IgD-negative memory B cell (primary cell): ENCODE measurements at regions not wholly inside any gene's neighbourhood (a gene's known extent, or its start where the extent isn't known, plus 50 kb on each side); places are given as distances from the start of the nearest gene placed in this dataset.
"Not testable (repeated sequence)": the region's sequence is repeated elsewhere in the genome, so short reads cannot be mapped to it uniquely, and the experiment has no call there.

Experiments
- H3K27ac Mint-ChIP-seq, 3 donors: one replicate each; pipeline ENCODE4 v1.8.0; 2020 to 2022; ENCODE audit warnings: mild to moderate bottlenecking in 3 of 3, mixed read lengths in 3 of 3, moderate library complexity in 1 of 3
- H3K27me3 Mint-ChIP-seq: one replicate; pipeline ENCODE4 v1.8.0; 2021; ENCODE audit warnings: mixed read lengths
- H3K36me3 Mint-ChIP-seq: one replicate; pipeline ENCODE4 v1.8.0; 2020; ENCODE audit warnings: mild to moderate bottlenecking, mixed read lengths
- H3K4me1 Mint-ChIP-seq, 3 donors: one replicate each; pipeline ENCODE4 v1.8.0; 2020 to 2022; ENCODE audit warnings: mixed read lengths in 3 of 3, mild to moderate bottlenecking in 1 of 3
- H3K4me3 Mint-ChIP-seq, 4 donors: one replicate each; pipeline ENCODE4 v1.8.0; 2020 to 2022; ENCODE audit warnings: mild to moderate bottlenecking in 4 of 4, mixed read lengths in 4 of 4, moderate library complexity in 3 of 4
- H3K9me3 Mint-ChIP-seq, 3 donors: one replicate each; pipeline ENCODE4 v1.8.0; 2020 to 2021; ENCODE audit warnings: mixed read lengths in 3 of 3, mild to moderate bottlenecking in 1 of 3

GRCh38 chr2:7440977-7441376 is 523.8 kb downstream of the RNF144A start:
- H3K9me3 Mint-ChIP-seq: no peaks in the 10 kb centered on the region
- peaks cover 5% of the 10 kb centered on the region for H3K27me3 Mint-ChIP-seq
- H3K4me1 Mint-ChIP-seq: no peaks in the 10 kb centered on the region
- no peaks in the 10 kb centered on the region for H3K36me3 Mint-ChIP-seq
- H3K27ac Mint-ChIP-seq: no peak overlapping the region
- H3K4me3 Mint-ChIP-seq: no peak overlapping the region

GRCh38 chr2:7441841-7442240 is 524.6 kb downstream of the RNF144A start:
- not testable (repeated sequence) for H3K36me3 Mint-ChIP-seq, H3K9me3 Mint-ChIP-seq, H3K27ac Mint-ChIP-seq, H3K27me3 Mint-ChIP-seq, H3K4me3 Mint-ChIP-seq, H3K4me1 Mint-ChIP-seq

- Mint-ChIP-seq H3K4me1 (no peaks in the 10 kb centered on the region), H3K36me3 (no peaks in the 10 kb centered on the region), H3K27ac (no peak overlapping the region), H3K27me3 (peaks cover 1% of the 10 kb centered on the region), H3K4me3 (no peak overlapping the region), H3K9me3 (no peaks in the 10 kb centered on the region)
Measured at GRCh38 chr2:7444626-7445025, 527.4 kb downstream of the RNF144A start.

- H3K9me3 Mint-ChIP-seq: no peaks in the 10 kb centered on the region
- peak overlapping the region in 1 of 3 donors; percentile 34 for H3K27ac Mint-ChIP-seq
- H3K4me1 Mint-ChIP-seq: no peaks in the 10 kb centered on the region
- H3K36me3 Mint-ChIP-seq: no peaks in the 10 kb centered on the region
- no peaks in the 10 kb centered on the region for H3K27me3 Mint-ChIP-seq
- H3K4me3 Mint-ChIP-seq: no peak overlapping the region
Measured at GRCh38 chr2:7448578-7449264, 531.5 kb downstream of the RNF144A start.

- Mint-ChIP-seq H3K27me3 (no peaks in the 10 kb centered on the region), H3K27ac (no peak overlapping the region), H3K9me3 (no peaks in the 10 kb centered on the region), H3K4me1 (no peaks in the 10 kb centered on the region), H3K4me3 (no peak overlapping the region), H3K36me3 (no peaks in the 10 kb centered on the region)
Measured at GRCh38 chr2:7449298-7449697, 532.1 kb downstream of the RNF144A start.

- H3K4me1 Mint-ChIP-seq: no peaks in the 10 kb centered on the region
Measured at GRCh38 chr2:7450188-7450832, 533.1 kb downstream of the RNF144A start.

GRCh38 chr2:7450833-7451190 is 533.6 kb downstream of the RNF144A start:
- Mint-ChIP-seq H3K27me3 (no peaks in the 10 kb centered on the region), H3K4me1 (no peaks in the 10 kb centered on the region), H3K4me3 (peak overlapping the region in 1 of 4 donors; percentile 34), H3K27ac (no peak overlapping the region), H3K9me3 (no peaks in the 10 kb centered on the region), H3K36me3 (no peaks in the 10 kb centered on the region)

More at GRCh38 chr2:7450188-7450832, 533.1 kb downstream of the RNF144A start:
- no peaks in the 10 kb centered on the region for H3K27me3 Mint-ChIP-seq
- H3K4me3 Mint-ChIP-seq: no peak overlapping the region
- peak overlapping the region in 1 of 3 donors; percentile 82 for H3K27ac Mint-ChIP-seq
- no peaks in the 10 kb centered on the region for H3K36me3 Mint-ChIP-seq
- no peaks in the 10 kb centered on the region for H3K9me3 Mint-ChIP-seq

GRCh38 chr2:7452110-7452876 is 535.1 kb downstream of the RNF144A start:
- no peak overlapping the region for H3K4me3 Mint-ChIP-seq
- H3K27ac Mint-ChIP-seq: peak overlapping the region in 1 of 3 donors; percentile 81
- H3K36me3 Mint-ChIP-seq: no peaks in the 10 kb centered on the region
- H3K27me3 Mint-ChIP-seq: peaks cover 6% of the 10 kb centered on the region
- H3K9me3 Mint-ChIP-seq: no peaks in the 10 kb centered on the region
- H3K4me1 Mint-ChIP-seq: no peaks in the 10 kb centered on the region

- H3K4me1 Mint-ChIP-seq: no peaks in the 10 kb centered on the region
- no peak overlapping the region for H3K27ac Mint-ChIP-seq
- H3K9me3 Mint-ChIP-seq: no peaks in the 10 kb centered on the region
- no peaks in the 10 kb centered on the region for H3K36me3 Mint-ChIP-seq
- no peak overlapping the region for H3K4me3 Mint-ChIP-seq
- H3K27me3 Mint-ChIP-seq: peaks cover 6% of the 10 kb centered on the region
Measured at GRCh38 chr2:7454592-7454991, 537.4 kb downstream of the RNF144A start.

GRCh38 chr2:7456762-7457161 is 539.5 kb downstream of the RNF144A start:
- Mint-ChIP-seq H3K4me1 (no peaks in the 10 kb centered on the region), H3K27me3 (peaks cover 6% of the 10 kb centered on the region), H3K4me3 (no peak overlapping the region), H3K9me3 (peaks cover 0 to under 1% (median 0%) of the 10 kb centered on the region in 3 donors), H3K27ac (no peak overlapping the region), H3K36me3 (no peaks in the 10 kb centered on the region)

GRCh38 chr2:7458066-7458465 is 540.9 kb downstream of the RNF144A start:
- H3K4me1 Mint-ChIP-seq: no peaks in the 10 kb centered on the region
- H3K9me3 Mint-ChIP-seq: peaks cover 2 to 6% (median 5%) of the 10 kb centered on the region in 3 donors
- H3K36me3 Mint-ChIP-seq: no peaks in the 10 kb centered on the region
- H3K27me3 Mint-ChIP-seq: peaks cover 6% of the 10 kb centered on the region
- no peak overlapping the region for H3K27ac Mint-ChIP-seq
- H3K4me3 Mint-ChIP-seq: no peak overlapping the region

- Mint-ChIP-seq H3K4me1 (no peaks in the 10 kb centered on the region), H3K27me3 (peaks cover 13% of the 10 kb centered on the region), H3K9me3 (no peaks in the 10 kb centered on the region), H3K4me3 (no peak overlapping the region), H3K36me3 (no peaks in the 10 kb centered on the region), H3K27ac (no peak overlapping the region)
Measured at GRCh38 chr2:7467782-7468447, 550.7 kb downstream of the RNF144A start.

- no peak overlapping the region for H3K27ac Mint-ChIP-seq
- no peaks in the 10 kb centered on the region for H3K36me3 Mint-ChIP-seq
- H3K4me3 Mint-ChIP-seq: no peak overlapping the region
- no peaks in the 10 kb centered on the region for H3K4me1 Mint-ChIP-seq
- no peaks in the 10 kb centered on the region for H3K9me3 Mint-ChIP-seq
- H3K27me3 Mint-ChIP-seq: peaks cover 17% of the 10 kb centered on the region
Measured at GRCh38 chr2:7468448-7468828, 551.2 kb downstream of the RNF144A start.

- H3K36me3 Mint-ChIP-seq: no peaks in the 10 kb centered on the region
- no peaks in the 10 kb centered on the region for H3K4me1 Mint-ChIP-seq
- peaks cover 17% of the 10 kb centered on the region for H3K27me3 Mint-ChIP-seq
- H3K9me3 Mint-ChIP-seq: no peaks in the 10 kb centered on the region
- H3K4me3 Mint-ChIP-seq: no peak overlapping the region
- no peak overlapping the region for H3K27ac Mint-ChIP-seq
Measured at GRCh38 chr2:7468955-7469354, 551.7 kb downstream of the RNF144A start.

GRCh38 chr2:7471185-7471584 is 554.0 kb downstream of the RNF144A start:
- no peaks in the 10 kb centered on the region for H3K36me3 Mint-ChIP-seq
- H3K4me1 Mint-ChIP-seq: no peaks in the 10 kb centered on the region
- H3K9me3 Mint-ChIP-seq: no peaks in the 10 kb centered on the region
- H3K27me3 Mint-ChIP-seq: peaks cover 18% of the 10 kb centered on the region
- H3K27ac Mint-ChIP-seq: no peak overlapping the region
- H3K4me3 Mint-ChIP-seq: no peak overlapping the region
